SH-SY5Y (cell line): ENCODE measurements at regions not wholly inside any gene's neighbourhood (a gene's known extent, or its start where the extent isn't known, plus 50 kb on each side); places are given as distances from the start of the nearest gene placed in this dataset.
A peak's percentile ranks its signal among the peaks of the same experiment; 100 is the strongest.

Source experiments
- GATA2 ChIP-seq: IDR thresholded peaks from 2 replicates; pipeline ENCODE4 v1.6.1; 2011; ENCODE audit warnings: mild to moderate bottlenecking, low read depth, low read length
- GATA3 ChIP-seq: IDR thresholded peaks from 2 replicates; pipeline ENCODE4 v1.6.1; 2011; ENCODE audit warnings: low read depth, mild to moderate bottlenecking, low read length, moderate library complexity

- no peak for TF ChIP-seq GATA3
- TF ChIP-seq GATA2: no peak
Measured at GRCh38 chrX:117843749-117844148, 272.9 kb downstream of the KLHL13 start.

DNA sequence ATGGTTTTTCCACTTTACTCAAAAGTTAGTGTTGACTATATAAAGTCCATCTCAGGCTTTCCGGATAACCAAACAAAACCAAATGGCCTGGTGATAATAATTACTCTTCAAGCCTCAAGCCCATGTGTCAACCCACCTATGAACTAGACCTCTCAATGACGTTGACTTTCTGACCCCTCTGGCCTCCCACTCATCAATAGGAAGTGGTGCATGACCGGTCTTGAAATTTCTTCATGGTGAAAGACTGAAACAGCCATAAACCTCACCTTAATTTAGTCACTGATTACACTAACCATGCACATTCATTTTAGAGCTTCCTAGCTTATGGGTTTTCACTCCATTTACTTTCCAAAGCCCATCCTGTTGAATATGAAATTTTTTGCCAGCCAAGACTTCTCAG, 276.0 kb downstream of the KLHL13 start:
- TF ChIP-seq GATA2 (no peak), GATA3 (no peak)

GRCh38 chrX:117839544-117839943, 277.1 kb downstream of the KLHL13 start:
- no peak for TF ChIP-seq GATA3
- no peak for TF ChIP-seq GATA2

GRCh38 chrX:117838581-117839331, 277.9 kb downstream of the KLHL13 start:
- TF ChIP-seq GATA2: no peak
- TF ChIP-seq GATA3: no peak

- TF ChIP-seq GATA3: no peak
- TF ChIP-seq GATA2: no peak
Measured at GRCh38 chrX:117835034-117835433, 281.6 kb downstream of the KLHL13 start.

DNA sequence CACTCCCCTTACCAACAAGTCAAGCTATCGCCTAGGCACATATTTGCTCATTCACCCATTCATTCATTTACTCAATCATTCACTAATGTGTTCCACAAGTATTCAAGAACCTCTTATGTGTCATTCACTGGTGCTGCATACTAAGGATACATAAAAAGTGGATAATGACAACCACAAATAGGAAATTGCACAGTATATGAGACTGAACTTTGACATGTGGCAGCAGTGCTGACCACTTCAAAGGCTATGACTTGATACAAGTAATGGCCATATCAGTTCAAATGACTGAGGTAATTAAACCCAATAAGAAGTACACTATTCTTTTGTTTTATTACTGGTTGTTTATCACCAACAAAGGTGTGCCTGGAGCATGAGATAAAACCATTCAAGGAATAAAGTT, 282.5 kb downstream of the KLHL13 start:
- TF ChIP-seq GATA3 (no peak), GATA2 (no peak)

DNA sequence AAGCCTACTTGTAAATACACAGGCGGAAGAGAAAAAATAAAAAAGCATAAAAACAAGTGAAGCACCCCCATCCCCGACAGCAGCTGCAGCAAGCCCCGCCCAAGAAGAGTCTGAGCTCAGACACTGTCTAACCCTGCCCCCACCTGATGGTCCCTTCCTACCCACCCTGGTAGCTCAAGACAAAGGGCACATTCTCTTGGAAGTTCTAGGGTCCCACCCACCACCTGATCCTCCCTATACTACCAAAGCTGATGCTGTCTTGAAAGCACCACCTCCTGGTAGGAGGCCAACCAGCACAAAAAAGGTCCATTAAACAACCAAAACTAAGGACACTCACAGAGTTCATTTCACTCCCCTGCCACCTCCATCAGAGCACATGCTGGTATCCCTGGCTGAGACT, 308.2 kb downstream of the KLHL13 start:
- no peak for TF ChIP-seq GATA2
- no peak for TF ChIP-seq GATA3

- TF ChIP-seq GATA3 (no peak), GATA2 (no peak)
Measured at GRCh38 chrX:117803463-117803862, 313.1 kb downstream of the KLHL13 start.

- TF ChIP-seq GATA2: peak; percentile 73
- peak; percentile 82 for TF ChIP-seq GATA3
Measured at GRCh38 chrX:117788339-117788738, 328.3 kb downstream of the KLHL13 start.

GRCh38 chrX:117771384-117771783, 345.2 kb downstream of the KLHL13 start:
- no peak for TF ChIP-seq GATA2
- TF ChIP-seq GATA3: no peak

DNA sequence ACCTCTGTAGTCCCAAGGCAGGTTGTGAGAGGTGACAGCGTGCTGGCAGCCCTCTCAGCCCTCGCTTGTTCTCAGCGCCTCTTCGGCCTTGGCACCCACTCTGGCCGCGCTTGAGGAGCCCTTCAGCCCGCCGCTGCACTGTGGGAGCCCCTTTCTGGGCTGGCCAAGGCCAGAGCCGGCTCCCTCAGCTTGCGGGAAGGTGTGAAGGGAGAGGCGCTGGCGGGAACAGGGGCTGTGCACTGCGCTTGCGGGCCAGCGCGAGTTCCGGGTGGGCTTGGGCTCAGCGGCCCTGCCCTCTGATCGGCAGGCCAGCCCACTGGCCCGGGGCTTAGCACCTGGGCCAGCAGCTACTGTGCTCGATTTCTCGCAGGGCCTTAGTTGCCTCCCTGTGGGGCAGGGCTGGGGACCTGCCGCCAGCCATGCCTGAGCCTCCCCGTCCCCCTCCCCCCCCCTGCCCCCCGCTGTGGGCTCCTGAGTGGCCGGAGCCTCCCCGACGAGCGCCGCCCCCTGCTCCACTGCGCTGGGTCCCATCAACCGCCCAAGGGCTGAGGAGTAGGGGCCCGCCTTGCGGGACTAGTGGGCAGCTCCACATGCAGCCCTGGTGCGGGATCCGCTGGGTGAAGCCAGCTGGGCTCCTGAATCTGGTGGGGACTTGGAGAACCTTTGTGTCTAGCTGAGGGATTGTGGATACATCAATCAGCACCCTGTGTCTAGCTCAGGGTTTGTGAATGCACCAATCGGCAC, 347.6 kb downstream of the KLHL13 start:
- TF ChIP-seq GATA3 (no peak), GATA2 (no peak)

- TF ChIP-seq GATA2 (no peak), GATA3 (no peak)
Measured at GRCh38 chrX:117765211-117765610, 351.4 kb downstream of the KLHL13 start.

DNA sequence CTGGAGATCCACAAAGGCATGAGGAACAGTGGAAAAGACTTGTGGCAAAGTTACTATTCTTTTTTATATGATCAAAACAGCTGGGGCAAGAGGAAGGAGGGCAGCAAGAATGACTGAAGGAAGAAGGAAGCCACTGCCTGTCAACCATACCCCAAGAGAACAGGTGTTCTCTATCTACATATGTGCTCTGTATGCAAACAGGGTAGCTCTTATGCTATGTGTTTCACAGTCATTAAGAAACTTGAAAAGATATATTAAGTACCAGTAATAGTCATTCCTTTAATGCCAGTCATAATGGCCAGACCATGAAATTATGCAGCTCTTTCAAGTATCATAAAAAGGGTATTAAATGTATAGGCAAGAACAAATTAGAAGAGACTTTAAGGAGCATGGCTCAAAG, 363.9 kb downstream of the KLHL13 start:
- no peak for TF ChIP-seq GATA3
- TF ChIP-seq GATA2: no peak

DNA sequence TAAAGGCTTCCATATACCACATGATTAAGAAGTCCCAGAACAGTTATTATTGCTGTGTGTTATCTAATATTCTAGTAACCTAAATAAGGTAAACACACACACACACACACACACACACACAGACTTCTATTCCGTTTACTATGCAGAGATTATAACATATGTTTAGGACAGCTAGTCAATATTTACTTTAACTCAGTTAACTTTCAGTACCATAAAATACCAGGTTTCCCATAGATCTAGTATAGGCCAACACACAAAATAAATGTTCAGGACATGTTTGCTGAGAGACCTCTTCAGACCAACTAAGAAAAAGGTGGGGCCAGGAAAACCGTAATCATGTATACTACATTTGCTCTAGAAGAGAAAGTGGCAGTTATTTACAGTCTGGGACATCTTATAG, 365.5 kb downstream of the KLHL13 start:
- TF ChIP-seq GATA3: no peak
- TF ChIP-seq GATA2: no peak

GRCh38 chrX:117744958-117745357, 371.7 kb downstream of the KLHL13 start:
- no peak for TF ChIP-seq GATA3
- TF ChIP-seq GATA2: no peak
